ENCODE measurements at regions not wholly inside any gene's neighbourhood (a gene's known extent, or its start where the extent isn't known, plus 50 kb on each side); places are given as distances from the start of the nearest gene placed in this dataset.

GRCh38 chr7:136210079-136210478 lies 232.9 kb upstream of the MTPN start:
- no peak for ATAC-seq
- Histone ChIP-seq H3K27ac (no peak overlapping the region), H3K4me1 (no peaks in the 10 kb centered on the region), H3K27me3 (no peaks in the 10 kb centered on the region), H3K9me3 (peaks cover 0 to 4% of the 10 kb centered on the region in 2 donors), H3K4me3 (no peak overlapping the region), H3K36me3 (no peaks in the 10 kb centered on the region)
- intact Hi-C loops (cut with DNase I), result no loop called here
- no peak for TF ChIP-seq CTCF (IDR thresholded peaks at IDR 0.05)
- no peak for DNase-seq

DNA sequence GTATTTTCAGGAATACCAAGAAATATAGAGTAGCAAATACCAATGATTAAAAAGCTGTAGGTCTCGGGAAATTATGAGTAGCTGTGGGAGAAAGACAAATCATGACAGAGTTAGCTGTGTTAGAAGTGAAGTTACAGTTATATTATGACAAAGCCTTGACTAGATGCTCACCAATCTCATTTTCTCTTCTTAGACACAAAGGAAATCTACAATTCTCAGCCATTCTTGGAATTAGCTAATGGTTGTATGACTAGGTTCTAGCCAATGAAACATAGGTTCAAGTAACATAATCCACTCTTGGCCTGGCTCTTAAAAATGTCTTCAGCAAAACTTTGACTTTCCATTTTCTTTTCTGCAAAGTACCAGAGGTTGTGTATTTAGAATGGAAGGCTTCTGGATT lies 228.8 kb upstream of the MTPN start:
- no peaks in the 10 kb centered on the region for H3K9me3 ChIP-seq
- DNase-seq (no peak), ATAC-seq (no peak)
- intact Hi-C loops (cut with DNase I), result no loop called here
- H3K27ac ChIP-seq, result no peak overlapping the region
- no peaks in the 10 kb centered on the region for H3K36me3 ChIP-seq
- no peaks in the 10 kb centered on the region for H3K27me3 ChIP-seq
- H3K4me1 ChIP-seq, result no peaks in the 10 kb centered on the region
- no peak for TF ChIP-seq CTCF (IDR thresholded peaks at IDR 0.05)
- no peak overlapping the region for H3K4me3 ChIP-seq

DNA sequence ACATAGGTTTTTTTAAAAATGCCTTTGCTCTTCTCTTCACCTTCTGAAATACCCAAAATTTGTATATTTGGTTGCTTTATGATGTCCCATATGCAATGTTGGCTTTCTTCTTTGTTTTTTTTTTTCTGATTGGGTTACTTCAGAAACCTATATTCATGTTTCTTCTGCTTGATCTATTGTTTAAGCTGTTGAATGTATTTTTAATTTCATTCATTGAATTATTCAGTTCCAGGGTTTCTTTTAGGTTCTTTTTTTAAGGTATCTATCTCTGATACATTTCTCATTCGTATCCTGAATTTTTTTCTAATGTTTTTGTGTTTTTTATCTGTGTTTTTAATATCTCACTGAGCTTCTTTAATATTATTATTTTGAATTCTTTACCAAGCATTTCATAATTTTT lies 221.0 kb upstream of the MTPN start:
- Histone ChIP-seq H3K9me3 (peaks cover 0 to 53% of the 10 kb centered on the region in 2 donors), H3K36me3 (no peaks in the 10 kb centered on the region), H3K4me3 (no peak overlapping the region), H3K27ac (no peak overlapping the region), H3K27me3 (no peaks in the 10 kb centered on the region), H3K4me1 (no peaks in the 10 kb centered on the region)
- DNase-seq (no peak), ATAC-seq (no peak)
- no peak for TF ChIP-seq CTCF (IDR thresholded peaks at IDR 0.05)
- intact Hi-C loops (cut with DNase I), result no loop called here

DNA sequence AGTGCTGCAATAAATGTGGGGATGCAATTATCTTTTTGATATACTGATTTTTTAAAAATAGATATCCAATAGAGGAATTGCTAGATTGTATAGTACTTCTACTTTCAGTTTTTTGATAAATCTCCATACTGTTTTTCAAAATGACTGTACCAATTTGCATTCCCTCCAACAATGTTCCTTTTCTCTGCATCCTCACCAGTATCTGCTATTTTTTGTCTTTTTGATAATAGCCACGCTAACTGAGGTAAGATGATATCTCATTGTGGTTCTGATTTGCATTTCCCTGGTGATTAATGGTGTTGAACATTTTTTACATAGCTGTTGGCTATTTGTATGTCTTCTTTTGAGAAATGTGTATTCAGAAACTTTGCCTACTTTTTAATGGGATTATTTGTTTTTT lies 217.7 kb upstream of the MTPN start:
- no peak for DNase-seq
- H3K36me3 ChIP-seq, result no peaks in the 10 kb centered on the region
- intact Hi-C loops (cut with DNase I), result no loop called here
- no peak for ATAC-seq
- peaks cover 0 to 53% of the 10 kb centered on the region in 2 donors for H3K9me3 ChIP-seq
- H3K27ac ChIP-seq, result no peak overlapping the region
- TF ChIP-seq CTCF (IDR thresholded peaks at IDR 0.05), result no peak
- no peaks in the 10 kb centered on the region for H3K27me3 ChIP-seq
- no peak overlapping the region for H3K4me3 ChIP-seq
- H3K4me1 ChIP-seq, result no peaks in the 10 kb centered on the region

- no peak for TF ChIP-seq CTCF (IDR thresholded peaks at IDR 0.05)
- Histone ChIP-seq H3K27ac (no peak overlapping the region), H3K9me3 (peaks cover 0 to 47% of the 10 kb centered on the region in 2 donors), H3K4me3 (no peak overlapping the region), H3K4me1 (no peaks in the 10 kb centered on the region), H3K36me3 (no peaks in the 10 kb centered on the region), H3K27me3 (no peaks in the 10 kb centered on the region)
- intact Hi-C loops (cut with DNase I), result no loop called here
- DNase-seq (no peak), ATAC-seq (no peak)
Measured at GRCh38 chr7:136193940-136194339, 216.8 kb upstream of the MTPN start.

All from left lung (tissue), 4 donors.